Transverse colon (tissue), 4 donors: ENCODE measurements at regions not wholly inside any gene's neighbourhood (a gene's known extent, or its start where the extent isn't known, plus 50 kb on each side); places are given as distances from the start of the nearest gene placed in this dataset.

Experiments
- DNase-seq: peaks from one replicate; pipeline ENCODE4 v3.0.0-alpha.2; 2019
- H3K27ac ChIP-seq, 4 donors: fragments of 200-600 bp; sonication (generic); 2 replicates each; pipeline ENCODE4 v1.5.1; 2016 to 2018; ENCODE audit warnings: inconsistent platforms in 4 of 4
- H3K27me3 ChIP-seq: fragments of 200-600 bp; sonication (generic); 2 replicates; pipeline ENCODE4 v1.5.1; 2017; ENCODE audit warnings: inconsistent platforms
- H3K36me3 ChIP-seq, 4 donors: fragments of 200-600 bp; sonication (generic); 2 replicates each; pipeline ENCODE4 v1.5.1; 2017 to 2019; ENCODE audit warnings: inconsistent platforms in 4 of 4
- H3K4me1 ChIP-seq, 4 donors: fragments of 200-600 bp; sonication (generic); 2 replicates each; pipeline ENCODE4 v1.5.1; 2017 to 2020; ENCODE audit warnings: inconsistent platforms in 4 of 4
- H3K4me3 ChIP-seq, 4 donors: fragments of 200-600 bp; sonication (generic); 1 replicate in 1 of 4; 2 replicates in 3 of 4; pipeline versions ENCODE4 v1.5.1 to v1.6.1; 2017 to 2019; ENCODE audit warnings: inconsistent platforms in 4 of 4
- H3K9me3 ChIP-seq, 2 donors: fragments of 200-600 bp; sonication (generic); 2 replicates each; pipeline ENCODE4 v1.5.1; 2017 to 2019; ENCODE audit warnings: inconsistent platforms in 2 of 2
- CTCF ChIP-seq, 5 experiments: fragments of 200-600 bp in 3 of 5; fragments of 450-650 bp in 2 of 5; sonication (generic) in 3 of 5; IDR thresholded peaks; 1 replicate in 2 of 5; 2 replicates in 3 of 5; pipeline ENCODE4 v1.5.1; 2016 to 2017; ENCODE audit warnings: antibody characterized with exemption in 5 of 5, inconsistent platforms in 3 of 5, mild to moderate bottlenecking in 2 of 5, moderate library complexity in 1 of 5
- EP300 ChIP-seq: sonication (generic); formaldehyde crosslinking; IDR thresholded peaks from one replicate; pipeline ENCODE4 v1.6.1; 2017; ENCODE audit warnings: antibody characterized with exemption, low read depth
- POLR2A ChIP-seq: fragments of 450-650 bp; IDR thresholded peaks from one replicate; pipeline ENCODE4 v1.6.1; 2016; ENCODE audit warnings: antibody characterized with exemption, mild to moderate bottlenecking, moderate library complexity
- POLR2AphosphoS5 ChIP-seq, 3 donors: sonication (generic); formaldehyde crosslinking; IDR thresholded peaks; one replicate each; pipeline ENCODE4 v1.6.1; 2016; ENCODE audit warnings: antibody characterized with exemption in 3 of 3
- WGBS, 2 donors: methylation state at CpG; one replicate each; pipeline ENCODE4 v1.1.5; 2018; ENCODE audit warnings: low coverage in 1 of 2; 5-methylcytosine and 5-hydroxymethylcytosine counted together
- in situ Hi-C, 4 donors: fragments of 200-750 bp; cut with MboI; loops; one replicate each; pipeline versions ENCODE4 v1.15.0 to v1.15.1; 2017; ENCODE audit warnings: low sequenced_read_pairs in 3 of 4, low pct_ligation_motif_present in 1 of 4, low pct_unique_long_range_greater_than_20kb in 1 of 4
- intact Hi-C: fragments of 100-400 bp; cut with DNase I; formaldehyde crosslinking; loops from one replicate; pipeline ENCODE4 v1.15.1; 2023; ENCODE audit warnings: low total_unique reads

- H3K27me3 ChIP-seq, result no peaks in the 10 kb centered on the region
- no peaks in the 10 kb centered on the region for H3K9me3 ChIP-seq
- WGBS, 2 donors, result 79 to 89% methylated on average over 2 of the region's 2 CpGs
- H3K4me3 ChIP-seq, result no peak overlapping the region
- intact Hi-C loops (no loop called here), in situ Hi-C loops (no loop called here)
- H3K36me3 ChIP-seq, result no peaks in the 10 kb centered on the region
- DNase-seq, result no peak
- no peak for TF ChIP-seq EP300
- TF ChIP-seq POLR2AphosphoS5 (IDR thresholded peaks at IDR 0.05), result no peak
- TF ChIP-seq POLR2A, result no peak
- TF ChIP-seq CTCF (IDR thresholded peaks at IDR 0.05), result no peak
- no peak overlapping the region for H3K27ac ChIP-seq
- H3K4me1 ChIP-seq, result no peaks in the 10 kb centered on the region
These were observed 157.6 kb downstream of the FOXA2 start for GRCh38 chr20:22426772-22427171.

GRCh38 chr20:22425344-22426295 lies 158.8 kb downstream of the FOXA2 start:
- Histone ChIP-seq H3K4me3 (no peak overlapping the region), H3K27ac (no peak overlapping the region), H3K27me3 (no peaks in the 10 kb centered on the region), H3K9me3 (no peaks in the 10 kb centered on the region), H3K4me1 (no peaks in the 10 kb centered on the region), H3K36me3 (no peaks in the 10 kb centered on the region)
- 65 to 77% methylated on average over 5 of the region's 5 CpGs for WGBS, 2 donors
- no peak for DNase-seq
- intact Hi-C loops, result no loop called here
- in situ Hi-C loops, result no loop called here
- TF ChIP-seq POLR2A, result no peak
- TF ChIP-seq CTCF (IDR thresholded peaks at IDR 0.05), result no peak
- no peak for TF ChIP-seq POLR2AphosphoS5 (IDR thresholded peaks at IDR 0.05)
- TF ChIP-seq EP300, result no peak

- intact Hi-C loops, result no loop called here
- 79 to 81% methylated on average over 6 of the region's 6 CpGs for WGBS, 2 donors
- H3K27me3 ChIP-seq, result no peaks in the 10 kb centered on the region
- DNase-seq, result no peak
- no peaks in the 10 kb centered on the region for H3K4me1 ChIP-seq
- H3K36me3 ChIP-seq, result no peaks in the 10 kb centered on the region
- H3K9me3 ChIP-seq, result no peaks in the 10 kb centered on the region
- no peak overlapping the region for H3K4me3 ChIP-seq
- in situ Hi-C loops, result no loop called here
- no peak for TF ChIP-seq POLR2A
- no peak for TF ChIP-seq EP300
- no peak for TF ChIP-seq CTCF (IDR thresholded peaks at IDR 0.05)
- TF ChIP-seq POLR2AphosphoS5 (IDR thresholded peaks at IDR 0.05), result no peak
- no peak overlapping the region for H3K27ac ChIP-seq
These were observed 161.1 kb downstream of the FOXA2 start for GRCh38 chr20:22423190-22423832.

GRCh38 chr20:22420116-22420598 lies 164.2 kb downstream of the FOXA2 start:
- Histone ChIP-seq H3K27me3 (no peaks in the 10 kb centered on the region), H3K4me3 (no peak overlapping the region), H3K27ac (no peak overlapping the region), H3K4me1 (no peaks in the 10 kb centered on the region), H3K36me3 (no peaks in the 10 kb centered on the region), H3K9me3 (no peaks in the 10 kb centered on the region)
- in situ Hi-C loops, result no loop called here
- no peak for TF ChIP-seq CTCF (IDR thresholded peaks at IDR 0.05)
- TF ChIP-seq EP300, result no peak
- no peak for TF ChIP-seq POLR2A
- no peak for TF ChIP-seq POLR2AphosphoS5 (IDR thresholded peaks at IDR 0.05)
- DNase-seq, result no peak
- 90 to 95% methylated on average over 2 to 3 of the region's 3 CpGs for WGBS, 2 donors
- intact Hi-C loops, result no loop called here
